ENCODE measurements at regions not wholly inside any gene's neighbourhood (a gene's known extent, or its start where the extent isn't known, plus 50 kb on each side); places are given as distances from the start of the nearest gene placed in this dataset.

GRCh38 chr1:87977145-87977544, 648.5 kb downstream of the LMO4 start:
- TF ChIP-seq CTCF (conservative IDR thresholded peaks at IDR 0.05; ENCODE audit: low read depth, low read length) (no peak), EZH2 (IDR thresholded peaks at IDR 0.05; ENCODE audit: low read length, unreplicated experiment) (no peak)

All from PC-3 (cell line).